ENCODE measurements at regions not wholly inside any gene's neighbourhood (a gene's known extent, or its start where the extent isn't known, plus 50 kb on each side); places are given as distances from the start of the nearest gene placed in this dataset.

DNA sequence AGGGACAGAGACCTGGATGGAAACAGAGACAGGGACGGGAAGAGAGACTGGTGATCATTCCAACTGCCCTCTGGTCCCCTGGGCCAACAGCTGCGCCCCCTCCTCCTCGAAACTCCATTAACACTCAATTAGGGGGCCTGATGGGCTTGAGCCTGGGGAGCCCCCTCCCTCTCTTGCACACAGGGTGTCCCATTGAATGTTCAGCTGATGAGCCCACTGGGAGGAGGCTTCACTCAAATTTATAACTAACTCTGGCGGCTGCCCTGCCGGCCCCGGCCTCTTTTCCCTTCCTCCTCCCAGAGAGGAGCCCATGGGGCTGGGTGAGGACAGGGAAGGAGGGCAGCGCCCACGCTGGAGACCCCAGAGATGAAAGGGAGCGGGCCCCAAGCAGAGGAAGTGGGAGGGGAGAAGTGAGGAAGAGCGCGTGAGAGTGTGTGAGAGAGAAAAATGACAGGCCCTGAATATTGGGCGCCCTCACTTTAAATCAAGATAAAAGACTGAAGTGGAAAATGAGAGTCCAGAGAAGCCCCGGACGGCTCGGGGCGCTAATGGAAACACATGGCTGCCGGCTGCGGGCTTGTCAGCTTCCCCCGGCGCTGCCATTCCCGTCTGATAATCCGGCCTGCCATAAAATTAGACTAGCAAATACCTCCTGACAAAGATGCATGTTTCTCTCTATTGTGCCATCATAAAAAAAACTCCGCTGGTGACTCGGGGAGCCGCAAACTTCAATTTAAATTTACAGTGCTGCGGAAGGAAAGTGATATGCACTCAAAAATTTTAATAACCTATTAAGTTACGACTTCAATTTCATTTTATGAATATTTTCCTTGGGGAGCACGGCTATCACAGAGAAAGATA, 58.0 kb upstream of the PAX2 start:
- Histone ChIP-seq H3K9ac (ENCODE audit: low read length) (no peak overlapping the region), H4K20me1 (ENCODE audit: low read depth, low read length) (no peaks in the 10 kb centered on the region), H3K27me3 (ENCODE audit: low read length) (no peaks in the 10 kb centered on the region), H3F3A (ENCODE audit: insufficient read depth) (no peaks in the 10 kb centered on the region), H3K79me2 (ENCODE audit: insufficient read depth, low read length) (no peaks in the 10 kb centered on the region), H3K9me2 (replicated peaks; ENCODE audit: insufficient read depth, low read length) (no peaks in the 10 kb centered on the region), H3K9me3 (ENCODE audit: insufficient read depth, low read length) (no peaks in the 10 kb centered on the region), H3K36me3 (ENCODE audit: low read length) (no peaks in the 10 kb centered on the region), H3K4me2 (ENCODE audit: low read depth, low read length, poor library complexity, severe bottlenecking) (no peak overlapping the region), H2AFZ (ENCODE audit: low read depth, low read length, severe bottlenecking) (no peak overlapping the region), H3K4me3 (ENCODE audit: insufficient read depth, low read length, poor library complexity, severe bottlenecking) (no peak overlapping the region), H3K27ac (ENCODE audit: low read depth, low read length) (no peak overlapping the region)
- TF ChIP-seq, protein P1, sequence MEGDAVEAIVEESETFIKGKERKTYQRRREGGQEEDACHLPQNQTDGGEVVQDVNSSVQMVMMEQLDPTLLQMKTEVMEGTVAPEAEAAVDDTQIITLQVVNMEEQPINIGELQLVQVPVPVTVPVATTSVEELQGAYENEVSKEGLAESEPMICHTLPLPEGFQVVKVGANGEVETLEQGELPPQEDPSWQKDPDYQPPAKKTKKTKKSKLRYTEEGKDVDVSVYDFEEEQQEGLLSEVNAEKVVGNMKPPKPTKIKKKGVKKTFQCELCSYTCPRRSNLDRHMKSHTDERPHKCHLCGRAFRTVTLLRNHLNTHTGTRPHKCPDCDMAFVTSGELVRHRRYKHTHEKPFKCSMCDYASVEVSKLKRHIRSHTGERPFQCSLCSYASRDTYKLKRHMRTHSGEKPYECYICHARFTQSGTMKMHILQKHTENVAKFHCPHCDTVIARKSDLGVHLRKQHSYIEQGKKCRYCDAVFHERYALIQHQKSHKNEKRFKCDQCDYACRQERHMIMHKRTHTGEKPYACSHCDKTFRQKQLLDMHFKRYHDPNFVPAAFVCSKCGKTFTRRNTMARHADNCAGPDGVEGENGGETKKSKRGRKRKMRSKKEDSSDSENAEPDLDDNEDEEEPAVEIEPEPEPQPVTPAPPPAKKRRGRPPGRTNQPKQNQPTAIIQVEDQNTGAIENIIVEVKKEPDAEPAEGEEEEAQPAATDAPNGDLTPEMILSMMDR (IDR thresholded peaks at IDR 0.05; ENCODE audit: insufficient read depth, low read length, poor library complexity, severe bottlenecking), result no peak
- no peak for TF ChIP-seq EZH2phosphoT487 (conservative IDR thresholded peaks at IDR 0.05; ENCODE audit: low read length)

DNA sequence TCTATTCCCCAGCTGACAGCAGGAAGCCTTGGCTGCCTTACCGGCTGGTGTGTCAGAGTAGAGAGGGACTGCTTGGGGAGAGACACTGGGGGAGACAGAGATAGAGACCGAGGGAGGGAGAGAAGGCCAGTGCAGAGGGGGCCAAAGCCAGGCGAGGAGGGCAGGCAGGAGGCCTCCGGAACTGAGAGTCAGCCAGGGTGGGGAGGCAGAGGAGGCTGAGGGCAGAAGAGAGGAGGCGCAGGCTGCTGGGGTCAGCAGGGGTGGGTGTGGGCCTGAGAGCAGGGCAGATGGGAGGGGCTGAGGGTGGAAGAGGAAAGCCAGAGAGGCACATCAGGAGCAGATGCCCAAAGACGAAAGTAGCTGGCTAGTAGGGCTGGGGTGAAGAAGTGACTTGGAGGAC, 57.2 kb upstream of the PAX2 start:
- Histone ChIP-seq H3K9ac (ENCODE audit: low read length) (no peak overlapping the region), H3K27ac (ENCODE audit: low read depth, low read length) (no peak overlapping the region), H3K4me3 (ENCODE audit: insufficient read depth, low read length, poor library complexity, severe bottlenecking) (no peak overlapping the region), H3K27me3 (ENCODE audit: low read length) (no peaks in the 10 kb centered on the region), H3K9me3 (ENCODE audit: insufficient read depth, low read length) (no peaks in the 10 kb centered on the region), H3K79me2 (ENCODE audit: insufficient read depth, low read length) (no peaks in the 10 kb centered on the region), H3K4me2 (ENCODE audit: low read depth, low read length, poor library complexity, severe bottlenecking) (no peak overlapping the region), H4K20me1 (ENCODE audit: low read depth, low read length) (no peaks in the 10 kb centered on the region), H3K9me2 (replicated peaks; ENCODE audit: insufficient read depth, low read length) (no peaks in the 10 kb centered on the region), H2AFZ (ENCODE audit: low read depth, low read length, severe bottlenecking) (no peak overlapping the region), H3F3A (ENCODE audit: insufficient read depth) (no peaks in the 10 kb centered on the region), H3K36me3 (ENCODE audit: low read length) (no peaks in the 10 kb centered on the region)
- TF ChIP-seq, protein P1 (IDR thresholded peaks at IDR 0.05; ENCODE audit: insufficient read depth, low read length, poor library complexity, severe bottlenecking), result no peak
- no peak for TF ChIP-seq EZH2phosphoT487 (conservative IDR thresholded peaks at IDR 0.05; ENCODE audit: low read length)

DNA sequence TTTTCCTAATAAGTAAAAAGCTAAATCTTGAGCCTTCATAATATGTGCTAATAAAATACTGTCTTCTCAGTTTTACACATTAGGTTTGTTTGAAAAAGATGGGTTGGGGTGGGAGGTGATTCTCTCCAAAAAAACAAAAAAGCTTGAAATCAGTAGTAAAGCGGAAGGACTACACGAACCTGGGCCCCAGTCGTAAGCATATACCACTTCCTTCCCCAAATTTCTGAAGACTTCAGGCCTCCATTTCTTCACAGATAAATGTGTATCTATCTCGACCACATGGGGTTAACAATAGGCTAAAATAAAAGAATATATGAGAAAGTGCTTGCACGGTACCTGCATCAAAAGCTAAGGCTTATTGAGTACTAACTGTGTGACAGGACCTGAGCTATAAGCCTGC, 51.6 kb upstream of the PAX2 start:
- no peaks in the 10 kb centered on the region for H3K36me3 ChIP-seq (ENCODE audit: low read length)
- H3F3A ChIP-seq (ENCODE audit: insufficient read depth), result no peaks in the 10 kb centered on the region
- no peak overlapping the region for H3K4me3 ChIP-seq (ENCODE audit: insufficient read depth, low read length, poor library complexity, severe bottlenecking)
- no peaks in the 10 kb centered on the region for H3K9me2 ChIP-seq (replicated peaks; ENCODE audit: insufficient read depth, low read length)
- H3K27ac ChIP-seq (ENCODE audit: low read depth, low read length), result no peak overlapping the region
- no peaks in the 10 kb centered on the region for H3K27me3 ChIP-seq (ENCODE audit: low read length)
- no peak overlapping the region for H3K4me2 ChIP-seq (ENCODE audit: low read depth, low read length, poor library complexity, severe bottlenecking)
- TF ChIP-seq, protein P1 (IDR thresholded peaks at IDR 0.05; ENCODE audit: insufficient read depth, low read length, poor library complexity, severe bottlenecking), result no peak
- no peak for TF ChIP-seq EZH2phosphoT487 (conservative IDR thresholded peaks at IDR 0.05; ENCODE audit: low read length)
- H3K9ac ChIP-seq (ENCODE audit: low read length), result no peak overlapping the region
- no peaks in the 10 kb centered on the region for H4K20me1 ChIP-seq (ENCODE audit: low read depth, low read length)
- no peaks in the 10 kb centered on the region for H3K79me2 ChIP-seq (ENCODE audit: insufficient read depth, low read length)
- H3K9me3 ChIP-seq (ENCODE audit: insufficient read depth, low read length), result no peaks in the 10 kb centered on the region
- no peak overlapping the region for H2AFZ ChIP-seq (ENCODE audit: low read depth, low read length, severe bottlenecking)
